ENCODE measurements at regions not wholly inside any gene's neighbourhood (a gene's known extent, or its start where the extent isn't known, plus 50 kb on each side); places are given as distances from the start of the nearest gene placed in this dataset.

DNA sequence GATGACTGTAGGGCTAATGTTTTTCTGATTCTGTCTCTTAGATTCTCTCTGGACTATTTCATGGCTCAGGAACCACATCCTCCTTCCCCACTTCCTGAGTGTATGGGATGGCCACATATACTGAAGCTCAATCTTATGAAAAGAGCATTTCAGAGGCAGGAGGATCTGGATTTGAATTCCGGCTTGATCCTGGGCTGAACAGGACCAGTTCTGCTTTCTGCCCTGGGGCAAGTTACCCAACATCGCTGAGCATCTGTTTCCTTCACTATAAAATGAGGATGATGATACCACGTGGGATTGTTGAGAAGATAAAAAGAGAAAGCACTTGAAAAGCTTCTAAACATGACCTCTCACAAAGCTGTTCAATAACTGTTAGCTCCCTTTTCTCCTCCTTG lies 168.4 kb upstream of the TNFAIP3 start:
- ATAC-seq (no peak), DNase-seq (ENCODE audit: low read depth, low spot score) (no peak)
- in situ Hi-C loops (cut with HindIII; ENCODE audit: low pct_unique_long_range_greater_than_20kb, low sequenced_read_pairs), result no loop called here
- CTCF ChIA-PET, result no interaction called here
- no peaks in the 10 kb centered on the region for H3K36me3 ChIP-seq (ENCODE audit: control insufficient read depth, insufficient read depth, low read length)
- TF ChIP-seq, protein P1, sequence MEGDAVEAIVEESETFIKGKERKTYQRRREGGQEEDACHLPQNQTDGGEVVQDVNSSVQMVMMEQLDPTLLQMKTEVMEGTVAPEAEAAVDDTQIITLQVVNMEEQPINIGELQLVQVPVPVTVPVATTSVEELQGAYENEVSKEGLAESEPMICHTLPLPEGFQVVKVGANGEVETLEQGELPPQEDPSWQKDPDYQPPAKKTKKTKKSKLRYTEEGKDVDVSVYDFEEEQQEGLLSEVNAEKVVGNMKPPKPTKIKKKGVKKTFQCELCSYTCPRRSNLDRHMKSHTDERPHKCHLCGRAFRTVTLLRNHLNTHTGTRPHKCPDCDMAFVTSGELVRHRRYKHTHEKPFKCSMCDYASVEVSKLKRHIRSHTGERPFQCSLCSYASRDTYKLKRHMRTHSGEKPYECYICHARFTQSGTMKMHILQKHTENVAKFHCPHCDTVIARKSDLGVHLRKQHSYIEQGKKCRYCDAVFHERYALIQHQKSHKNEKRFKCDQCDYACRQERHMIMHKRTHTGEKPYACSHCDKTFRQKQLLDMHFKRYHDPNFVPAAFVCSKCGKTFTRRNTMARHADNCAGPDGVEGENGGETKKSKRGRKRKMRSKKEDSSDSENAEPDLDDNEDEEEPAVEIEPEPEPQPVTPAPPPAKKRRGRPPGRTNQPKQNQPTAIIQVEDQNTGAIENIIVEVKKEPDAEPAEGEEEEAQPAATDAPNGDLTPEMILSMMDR (IDR thresholded peaks at IDR 0.05), result no peak
- TF ChIP-seq POLR2AphosphoS5 (IDR thresholded peaks at IDR 0.05; ENCODE audit: low read depth, low read length), result no peak
- TF ChIP-seq TCF7L2 (IDR thresholded peaks at IDR 0.05; ENCODE audit: low read depth, low read length), result no peak
- TF ChIP-seq SIN3A (IDR thresholded peaks at IDR 0.05; ENCODE audit: borderline replicate concordance, insufficient read depth, low read depth, low read length), result no peak
- TF ChIP-seq, protein P2, sequence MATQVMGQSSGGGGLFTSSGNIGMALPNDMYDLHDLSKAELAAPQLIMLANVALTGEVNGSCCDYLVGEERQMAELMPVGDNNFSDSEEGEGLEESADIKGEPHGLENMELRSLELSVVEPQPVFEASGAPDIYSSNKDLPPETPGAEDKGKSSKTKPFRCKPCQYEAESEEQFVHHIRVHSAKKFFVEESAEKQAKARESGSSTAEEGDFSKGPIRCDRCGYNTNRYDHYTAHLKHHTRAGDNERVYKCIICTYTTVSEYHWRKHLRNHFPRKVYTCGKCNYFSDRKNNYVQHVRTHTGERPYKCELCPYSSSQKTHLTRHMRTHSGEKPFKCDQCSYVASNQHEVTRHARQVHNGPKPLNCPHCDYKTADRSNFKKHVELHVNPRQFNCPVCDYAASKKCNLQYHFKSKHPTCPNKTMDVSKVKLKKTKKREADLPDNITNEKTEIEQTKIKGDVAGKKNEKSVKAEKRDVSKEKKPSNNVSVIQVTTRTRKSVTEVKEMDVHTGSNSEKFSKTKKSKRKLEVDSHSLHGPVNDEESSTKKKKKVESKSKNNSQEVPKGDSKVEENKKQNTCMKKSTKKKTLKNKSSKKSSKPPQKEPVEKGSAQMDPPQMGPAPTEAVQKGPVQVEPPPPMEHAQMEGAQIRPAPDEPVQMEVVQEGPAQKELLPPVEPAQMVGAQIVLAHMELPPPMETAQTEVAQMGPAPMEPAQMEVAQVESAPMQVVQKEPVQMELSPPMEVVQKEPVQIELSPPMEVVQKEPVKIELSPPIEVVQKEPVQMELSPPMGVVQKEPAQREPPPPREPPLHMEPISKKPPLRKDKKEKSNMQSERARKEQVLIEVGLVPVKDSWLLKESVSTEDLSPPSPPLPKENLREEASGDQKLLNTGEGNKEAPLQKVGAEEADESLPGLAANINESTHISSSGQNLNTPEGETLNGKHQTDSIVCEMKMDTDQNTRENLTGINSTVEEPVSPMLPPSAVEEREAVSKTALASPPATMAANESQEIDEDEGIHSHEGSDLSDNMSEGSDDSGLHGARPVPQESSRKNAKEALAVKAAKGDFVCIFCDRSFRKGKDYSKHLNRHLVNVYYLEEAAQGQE (IDR thresholded peaks at IDR 0.05; ENCODE audit: insufficient read depth in 1 of 2, low read depth in 2 of 2, low read length in 1 of 2), result no peak
- no peaks in the 10 kb centered on the region for H3K9me3 ChIP-seq (ENCODE audit: control insufficient read depth, insufficient read depth, low read depth, low read length)
- intact Hi-C loops (cut with micrococcal nuclease; ENCODE audit: unreplicated experiment), result no loop called here
- BruUV-seq (replicated peaks), result no TSS peak
- H3K27me3 ChIP-seq (ENCODE audit: control insufficient read depth, insufficient read depth, low read length), result no peaks in the 10 kb centered on the region
- no peak overlapping the region for H3K27ac ChIP-seq (ENCODE audit: low read length)
- peaks cover 12% of the 10 kb centered on the region for H3K4me1 ChIP-seq (ENCODE audit: control insufficient read depth, insufficient read depth, low read length)
- POLR2A ChIA-PET, result interaction anchor here (0.6 kb wide), 2 partner anchors 20 to 98 kb away, joined by 4 to 5 read pairs; no protein-coding TSS in a partner anchor
- H3K4me3 ChIP-seq (ENCODE audit: low read depth in 2 of 2, low read length in 2 of 2), result no peak overlapping the region

DNA sequence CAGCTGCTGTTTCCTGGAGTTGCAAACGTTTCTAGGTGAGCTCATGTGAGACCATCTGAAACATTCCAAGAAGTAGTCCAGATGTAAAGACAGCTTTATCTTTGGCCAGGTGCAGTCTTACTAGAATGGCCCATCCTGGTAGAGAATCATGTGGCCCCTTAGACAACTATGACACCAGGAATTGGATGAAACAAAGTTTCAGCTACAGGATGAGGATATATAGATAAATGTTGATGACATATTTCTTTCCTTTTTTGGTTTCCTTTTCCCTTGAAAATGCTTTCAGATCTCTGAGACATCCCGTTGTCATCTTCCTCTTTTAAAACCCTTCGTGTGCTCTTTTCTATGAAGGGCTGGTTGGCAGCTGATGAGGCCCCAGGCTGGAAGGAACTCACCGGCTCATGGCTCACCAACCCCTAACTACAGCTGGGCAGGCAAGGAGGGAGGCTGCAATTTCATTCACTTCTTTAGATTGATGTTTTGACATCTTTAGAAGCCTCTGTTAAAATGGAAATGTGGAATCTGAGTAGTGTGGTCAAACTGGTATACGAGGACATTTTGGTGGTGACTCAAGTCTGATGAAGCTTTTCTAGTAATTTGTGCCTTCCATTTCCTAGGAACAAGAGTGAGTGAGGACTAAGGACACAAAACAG lies 167.9 kb upstream of the TNFAIP3 start:
- BruUV-seq (replicated peaks), result no TSS peak
- ATAC-seq (no peak), DNase-seq (ENCODE audit: low read depth, low spot score) (no peak)
- intact Hi-C loops (cut with micrococcal nuclease; ENCODE audit: unreplicated experiment) (no loop called here), in situ Hi-C loops (cut with HindIII; ENCODE audit: low pct_unique_long_range_greater_than_20kb, low sequenced_read_pairs) (no loop called here)
- no peak overlapping the region for H3K27ac ChIP-seq (ENCODE audit: low read length)
- peaks cover 12% of the 10 kb centered on the region for H3K4me1 ChIP-seq (ENCODE audit: control insufficient read depth, insufficient read depth, low read length)
- TF ChIP-seq, protein P1 (IDR thresholded peaks at IDR 0.05), result no peak
- TF ChIP-seq, protein P2 (IDR thresholded peaks at IDR 0.05; ENCODE audit: insufficient read depth in 1 of 2, low read depth in 2 of 2, low read length in 1 of 2), result no peak
- TF ChIP-seq TCF7L2 (IDR thresholded peaks at IDR 0.05; ENCODE audit: low read depth, low read length) (no peak), SIN3A (IDR thresholded peaks at IDR 0.05; ENCODE audit: borderline replicate concordance, insufficient read depth, low read depth, low read length) (no peak), POLR2AphosphoS5 (IDR thresholded peaks at IDR 0.05; ENCODE audit: low read depth, low read length) (no peak)
- H3K4me3 ChIP-seq (ENCODE audit: low read depth in 2 of 2, low read length in 2 of 2), result no peak overlapping the region
- H3K36me3 ChIP-seq (ENCODE audit: control insufficient read depth, insufficient read depth, low read length), result no peaks in the 10 kb centered on the region
- H3K27me3 ChIP-seq (ENCODE audit: control insufficient read depth, insufficient read depth, low read length), result no peaks in the 10 kb centered on the region
- ChIA-PET POLR2A (interaction anchor here (0.6 kb wide), 2 partner anchors 20 to 97 kb away, joined by 4 to 5 read pairs; no protein-coding TSS in a partner anchor), CTCF (interaction anchor here (0.5 kb wide), 1 partner anchor 232 kb away, joined by 5 read pairs; no protein-coding TSS in a partner anchor)
- H3K9me3 ChIP-seq (ENCODE audit: control insufficient read depth, insufficient read depth, low read depth, low read length), result no peaks in the 10 kb centered on the region

Data from Panc1 (cell line).